ENCODE measurements at regions not wholly inside any gene's neighbourhood (a gene's known extent, or its start where the extent isn't known, plus 50 kb on each side); places are given as distances from the start of the nearest gene placed in this dataset.

DNA sequence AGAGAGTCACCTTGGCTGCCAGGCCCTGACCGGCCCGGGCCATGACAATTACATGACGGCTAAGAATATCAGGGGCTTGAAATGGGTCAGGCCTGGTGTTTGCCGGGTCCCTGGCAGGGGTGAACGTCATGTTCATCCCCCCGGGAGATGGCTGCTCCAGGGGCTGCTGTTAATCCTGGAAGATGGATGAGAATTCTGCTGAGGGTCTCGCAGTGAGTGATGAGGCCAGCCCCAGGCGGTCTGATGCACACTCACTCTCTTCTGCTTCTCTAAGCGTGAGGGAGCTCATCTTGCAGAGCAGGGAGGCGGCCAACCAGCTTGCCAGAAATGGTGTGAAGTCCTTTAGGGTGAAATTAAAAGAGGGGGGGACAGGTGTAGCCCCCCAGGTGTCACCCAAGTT is 101.3 kb upstream of the ANO1 start:
- no peaks in the 10 kb centered on the region for H3K9me3 Mint-ChIP-seq
- no peak overlapping the region for H3K9ac ChIP-seq (ENCODE audit: extremely low read depth, low read length, poor library complexity, severe bottlenecking)
- no peak for TF ChIP-seq CTCF (conservative IDR thresholded peaks at IDR 0.05)
- no peak overlapping the region for H3K27ac Mint-ChIP-seq
- H3K27me3 ChIP-seq (ENCODE audit: control insufficient read depth, insufficient read depth, low read length, poor library complexity, severe bottlenecking): no peaks in the 10 kb centered on the region
- DNase-seq: no peak
- no peaks in the 10 kb centered on the region for H3K9me3 ChIP-seq (ENCODE audit: control insufficient read depth, low read length)
- WGBS, 2 experiments (ENCODE audit: insufficient coverage in 1 of 2, insufficient read length in 1 of 2): 90 to 96% methylated on average over 4 to 10 of the region's 10 CpGs
- no peaks in the 10 kb centered on the region for H3K36me3 Mint-ChIP-seq (ENCODE audit: low read depth)
- peaks cover 18% of the 10 kb centered on the region for H3K4me1 Mint-ChIP-seq
- no peak overlapping the region for H3K4me3 Mint-ChIP-seq
- H3K27ac ChIP-seq (ENCODE audit: low read depth, low read length): no peak overlapping the region
- no peak overlapping the region for H3K4me3 ChIP-seq (ENCODE audit: low read length)
- H3K27me3 Mint-ChIP-seq (ENCODE audit: insufficient read depth): peaks cover 27% of the 10 kb centered on the region
- H3K4me1 ChIP-seq (ENCODE audit: control insufficient read depth, insufficient read depth, low read length): no peaks in the 10 kb centered on the region
- no peaks in the 10 kb centered on the region for H3K36me3 ChIP-seq (ENCODE audit: control insufficient read depth, insufficient read depth, low read length)

- Histone ChIP-seq H3K4me1 (ENCODE audit: control insufficient read depth, insufficient read depth, low read length) (no peaks in the 10 kb centered on the region), H3K4me3 (ENCODE audit: low read length) (no peak overlapping the region), H3K36me3 (ENCODE audit: control insufficient read depth, insufficient read depth, low read length) (no peaks in the 10 kb centered on the region), H3K27me3 (ENCODE audit: control insufficient read depth, insufficient read depth, low read length, poor library complexity, severe bottlenecking) (peaks cover 5% of the 10 kb centered on the region), H3K9ac (ENCODE audit: extremely low read depth, low read length, poor library complexity, severe bottlenecking) (no peak overlapping the region), H3K9me3 (ENCODE audit: control insufficient read depth, low read length) (no peaks in the 10 kb centered on the region), H3K27ac (ENCODE audit: low read depth, low read length) (no peak overlapping the region)
- Mint-ChIP-seq H3K9me3 (no peaks in the 10 kb centered on the region), H3K27me3 (ENCODE audit: insufficient read depth) (peaks cover 34% of the 10 kb centered on the region), H3K27ac (no peak overlapping the region), H3K4me1 (peaks cover 12% of the 10 kb centered on the region), H3K4me3 (no peak overlapping the region), H3K36me3 (ENCODE audit: low read depth) (no peaks in the 10 kb centered on the region)
- 93 to 97% methylated on average over 6 to 12 of the region's 12 CpGs for WGBS, 2 experiments (ENCODE audit: insufficient coverage in 1 of 2, insufficient read length in 1 of 2)
- TF ChIP-seq CTCF (conservative IDR thresholded peaks at IDR 0.05): no peak
- DNase-seq: no peak
Measured at GRCh38 chr11:69977951-69978350, 100.2 kb upstream of the ANO1 start.

- no peaks in the 10 kb centered on the region for H3K4me1 ChIP-seq (ENCODE audit: control insufficient read depth, insufficient read depth, low read length)
- peaks cover 16% of the 10 kb centered on the region for H3K27me3 ChIP-seq (ENCODE audit: control insufficient read depth, insufficient read depth, low read length, poor library complexity, severe bottlenecking)
- no peaks in the 10 kb centered on the region for H3K36me3 ChIP-seq (ENCODE audit: control insufficient read depth, insufficient read depth, low read length)
- no peaks in the 10 kb centered on the region for H3K36me3 Mint-ChIP-seq (ENCODE audit: low read depth)
- H3K27me3 Mint-ChIP-seq (ENCODE audit: insufficient read depth): peaks cover 44% of the 10 kb centered on the region
- H3K9me3 Mint-ChIP-seq: no peaks in the 10 kb centered on the region
- H3K27ac Mint-ChIP-seq: no peak overlapping the region
- no peak overlapping the region for H3K4me3 Mint-ChIP-seq
- peaks cover 15% of the 10 kb centered on the region for H3K4me1 Mint-ChIP-seq
- TF ChIP-seq CTCF (conservative IDR thresholded peaks at IDR 0.05): no peak
- DNase-seq: peak; percentile 49
- no peaks in the 10 kb centered on the region for H3K9me3 ChIP-seq (ENCODE audit: control insufficient read depth, low read length)
- H3K4me3 ChIP-seq (ENCODE audit: low read length): no peak overlapping the region
- H3K27ac ChIP-seq (ENCODE audit: low read depth, low read length): no peak overlapping the region
- H3K9ac ChIP-seq (ENCODE audit: extremely low read depth, low read length, poor library complexity, severe bottlenecking): no peak overlapping the region
- WGBS, 2 experiments (ENCODE audit: insufficient coverage in 1 of 2, insufficient read length in 1 of 2): 84 to 85% methylated on average over 8 to 10 of the region's 10 CpGs
Measured at GRCh38 chr11:69978841-69979614, 99.1 kb upstream of the ANO1 start.

All from endodermal cell (in vitro differentiated cells).